HG02943 (cell line): ENCODE measurements at regions not wholly inside any gene's neighbourhood (a gene's known extent, or its start where the extent isn't known, plus 50 kb on each side); places are given as distances from the start of the nearest gene placed in this dataset.
"Not testable (repeated sequence)": the region's sequence is repeated elsewhere in the genome, so short reads cannot be mapped to it uniquely, and the experiment has no call there.

Experiments
- ATAC-seq: cut with Tn5 transposase; IDR thresholded peaks from one replicate; pipeline ENCODE4 v1.9.1; 2021; ENCODE audit warnings: mild to moderate bottlenecking, low read depth, moderate library complexity; ENCODE audit not compliant: unreplicated experiment

DNA sequence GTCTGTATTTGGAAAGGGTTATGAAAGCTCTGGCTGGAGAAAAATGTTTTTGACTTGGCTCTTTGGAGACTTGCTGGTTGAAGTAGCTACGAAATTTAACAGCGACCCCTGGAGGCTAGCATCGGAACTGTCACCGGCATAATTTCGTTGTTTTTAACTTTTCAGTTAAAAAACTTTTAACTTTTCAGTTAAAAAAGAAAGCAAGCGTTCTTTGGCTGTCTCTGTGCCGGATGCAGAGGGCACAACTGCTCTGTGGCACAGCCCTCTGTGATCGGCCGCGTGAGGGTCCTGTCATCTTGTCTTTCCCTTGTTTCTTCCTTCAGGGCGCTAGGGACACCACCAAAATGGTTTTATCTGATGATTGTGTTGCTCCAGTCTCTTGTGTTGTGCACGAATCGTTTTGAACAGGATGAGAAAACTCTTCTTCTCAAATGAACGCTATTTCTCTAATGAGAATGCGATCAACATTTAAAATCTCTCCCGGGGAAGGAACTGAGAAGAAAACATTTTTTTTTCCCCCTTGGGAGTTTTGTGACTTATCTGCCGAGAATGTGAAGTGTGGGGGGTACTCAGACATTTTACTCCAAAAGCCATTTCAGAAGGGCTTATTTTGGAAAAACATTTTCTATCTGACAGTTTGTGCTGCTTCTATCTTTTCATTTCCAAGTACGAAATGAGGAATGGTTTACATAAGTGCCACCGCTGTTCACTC, 57.1 kb downstream of the ADCYAP1 start:
- ATAC-seq: no peak

DNA sequence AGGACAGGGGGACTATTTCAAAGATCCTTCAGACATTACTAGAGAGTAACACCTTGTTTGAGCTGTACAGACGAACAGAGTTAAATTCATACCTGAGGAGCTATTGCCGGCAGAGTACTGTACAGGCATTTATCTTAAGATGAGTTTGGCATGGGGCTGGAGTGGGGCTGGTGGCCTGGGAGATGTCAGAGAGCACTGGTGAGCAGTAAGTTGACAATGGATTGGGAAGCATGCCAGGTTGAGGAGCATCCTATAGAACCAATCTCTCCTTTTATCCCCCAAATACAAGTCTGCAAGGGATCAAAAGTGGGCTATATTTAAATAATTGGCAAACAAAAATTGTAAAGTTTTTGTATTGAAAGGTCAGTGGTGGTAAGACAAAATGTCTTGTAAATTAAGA, 58.6 kb downstream of the ADCYAP1 start:
- no peak for ATAC-seq

DNA sequence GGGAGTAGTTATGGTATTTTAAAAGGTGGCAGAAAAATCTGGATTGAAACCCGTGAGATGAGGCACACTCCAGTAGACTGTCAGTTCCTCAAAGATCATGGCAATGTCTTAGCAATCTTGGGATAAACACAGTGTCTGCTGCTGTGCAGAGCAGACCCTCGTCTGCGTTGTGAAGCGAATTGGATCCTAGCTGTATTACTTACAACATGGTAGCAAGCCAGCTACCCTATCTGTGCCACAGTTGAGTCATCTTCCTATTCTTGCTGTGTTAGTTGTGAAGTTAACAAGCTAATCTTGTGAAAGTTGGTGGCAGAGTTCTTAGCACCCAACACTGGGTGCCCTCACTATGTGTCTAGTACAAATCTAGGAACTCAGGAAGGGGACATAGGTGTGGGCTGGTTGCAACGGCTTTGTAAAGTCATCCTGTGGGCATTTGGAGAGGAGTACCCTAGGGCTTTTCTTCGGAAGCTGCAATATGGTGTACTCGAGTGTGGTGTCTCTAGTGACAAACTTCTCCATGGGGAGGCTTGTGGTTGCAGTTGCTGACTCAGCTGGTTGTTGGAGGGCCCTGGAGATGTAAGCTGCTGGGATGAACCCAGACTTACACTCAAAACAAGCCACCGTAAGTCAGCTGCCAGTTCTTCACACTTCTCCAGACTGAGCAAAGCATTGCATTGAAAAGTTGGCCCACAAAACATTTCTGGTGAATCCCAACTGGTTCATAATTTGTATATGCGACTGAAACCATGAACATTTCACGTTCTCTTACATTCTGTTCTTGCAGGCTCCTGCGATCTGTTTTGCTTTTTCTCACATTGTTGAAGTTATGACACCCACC, 61.5 kb downstream of the ADCYAP1 start:
- ATAC-seq: no peak

DNA sequence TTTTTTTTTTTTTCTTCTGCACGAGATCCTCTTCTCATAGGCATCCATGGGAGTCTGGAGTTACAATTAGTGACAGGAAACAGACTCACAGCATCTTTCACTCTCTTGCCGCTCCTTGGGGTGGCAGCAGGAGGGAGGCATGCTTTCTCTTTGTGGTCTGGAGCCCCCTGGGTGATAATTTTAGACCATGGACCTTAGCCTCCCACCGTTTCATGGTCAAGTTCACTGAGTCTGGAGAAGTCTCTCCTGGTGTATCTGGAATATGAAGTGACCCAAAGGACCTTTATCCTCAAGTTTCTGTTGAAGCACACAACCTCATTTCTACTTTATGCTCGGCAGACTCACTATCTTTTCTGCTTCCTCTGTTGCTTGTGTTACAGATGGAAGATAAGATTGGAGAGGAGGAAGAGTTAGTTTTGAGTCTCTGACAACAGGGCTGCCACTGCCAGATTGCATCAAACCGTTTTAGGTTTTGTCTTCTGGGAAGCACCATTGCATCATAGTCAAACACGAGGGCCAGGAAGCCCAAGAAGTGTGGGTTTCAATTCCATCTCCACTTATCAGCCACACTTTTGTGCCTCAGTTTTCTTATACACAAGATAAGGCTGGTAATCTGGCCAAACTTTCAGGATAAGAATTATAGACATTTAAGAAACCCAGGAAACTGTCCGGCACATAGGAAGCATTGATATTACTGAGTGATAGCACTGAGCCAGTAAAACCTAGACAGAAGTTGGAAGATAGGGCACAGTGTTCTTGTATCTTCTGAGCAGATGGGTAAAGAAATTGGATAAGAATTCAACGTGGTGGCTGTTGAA, 62.3 kb downstream of the ADCYAP1 start:
- no peak for ATAC-seq

DNA sequence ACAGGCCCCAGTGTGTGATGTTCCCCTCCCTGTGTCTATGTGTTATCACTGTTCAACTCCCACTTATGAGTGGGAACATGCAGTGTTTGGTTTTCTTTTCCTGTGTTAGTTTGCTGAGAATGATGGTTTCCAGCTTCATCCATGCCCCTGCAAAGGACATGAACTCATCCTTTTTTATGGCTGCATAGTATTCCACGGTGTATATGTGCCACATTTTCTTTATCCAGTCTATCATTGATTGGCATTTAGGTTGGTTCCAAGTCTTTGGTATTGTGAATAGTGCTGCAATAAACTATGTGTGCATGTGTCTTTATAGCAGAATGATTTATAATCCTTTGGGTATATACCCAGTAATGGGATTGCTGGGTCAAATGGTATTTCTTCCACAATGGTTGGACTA, 64.2 kb downstream of the ADCYAP1 start:
- not testable (repeated sequence) for ATAC-seq

DNA sequence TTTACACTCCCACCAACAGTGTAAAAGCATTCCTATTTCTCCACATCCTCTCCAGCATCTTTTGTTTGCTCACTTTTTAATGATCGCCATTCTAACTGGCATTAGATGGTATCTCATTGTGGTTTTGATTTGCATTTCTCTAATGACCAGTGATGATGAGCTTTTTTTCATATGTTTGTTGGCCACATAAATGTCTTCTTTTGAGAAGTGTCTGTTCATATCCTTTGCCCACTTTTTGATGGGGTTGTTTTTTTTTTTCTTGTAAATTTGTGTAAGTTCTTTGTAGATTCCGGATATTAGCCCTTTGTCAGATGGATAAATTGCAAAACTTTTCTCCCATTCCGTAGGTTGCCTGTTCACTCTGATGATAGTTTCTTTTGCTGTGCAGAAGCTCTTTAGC, 64.6 kb downstream of the ADCYAP1 start:
- not testable (repeated sequence) for ATAC-seq

DNA sequence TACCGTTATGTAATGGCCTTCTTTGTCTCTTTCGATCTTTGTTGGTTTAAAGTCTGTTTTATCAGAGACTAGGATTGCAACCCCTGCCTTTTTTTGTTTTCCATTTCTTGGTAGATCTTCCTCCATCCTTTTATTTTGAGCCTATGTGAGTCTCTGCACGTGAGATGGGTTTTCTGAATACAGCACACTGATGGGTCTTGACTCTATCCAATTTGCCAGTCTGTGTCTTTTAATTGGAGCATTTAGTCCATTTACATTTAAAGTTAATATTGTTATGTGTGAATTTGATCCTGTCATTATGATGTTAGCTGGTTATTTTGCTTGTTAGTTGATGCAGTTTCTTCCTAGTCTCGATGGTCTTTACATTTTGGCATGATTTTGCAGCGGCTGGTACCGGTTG, 69.9 kb downstream of the ADCYAP1 start:
- ATAC-seq: not testable (repeated sequence)

DNA sequence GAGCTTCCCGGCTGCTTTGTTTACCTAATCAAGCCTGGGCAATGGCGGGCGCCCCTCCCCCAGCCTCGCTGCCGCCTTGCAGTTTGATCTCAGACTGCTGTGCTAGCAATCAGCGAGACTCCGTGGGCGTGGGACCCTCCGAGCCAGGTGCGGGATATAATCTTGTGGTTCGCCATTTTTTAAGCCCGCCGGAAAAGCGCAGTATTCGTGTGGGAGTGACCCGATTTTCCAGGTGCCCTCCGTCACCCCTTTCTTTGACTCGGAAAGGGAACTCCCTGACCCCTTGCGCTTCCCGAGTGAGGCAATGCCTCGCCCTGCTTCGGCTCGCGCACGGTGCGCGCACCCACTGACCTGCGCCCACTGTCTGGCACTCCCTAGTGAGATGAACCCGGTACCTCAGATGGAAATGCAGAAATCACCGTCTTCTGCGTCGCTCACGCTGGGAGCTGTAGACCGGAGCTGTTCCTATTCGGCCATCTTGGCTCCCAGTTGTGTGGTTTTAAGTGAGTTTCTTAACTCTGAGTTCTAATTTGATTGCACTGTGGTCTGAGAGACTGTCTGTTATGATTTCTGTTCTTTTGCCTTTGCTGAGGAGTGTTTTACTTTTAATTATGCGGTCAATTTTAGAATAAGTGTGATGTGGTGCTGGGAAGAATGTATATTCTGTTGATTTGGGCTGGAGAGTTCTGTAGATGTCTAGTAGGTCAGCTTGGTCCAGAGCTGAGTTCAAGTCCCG, 71.9 kb downstream of the ADCYAP1 start:
- ATAC-seq: not testable (repeated sequence)

DNA sequence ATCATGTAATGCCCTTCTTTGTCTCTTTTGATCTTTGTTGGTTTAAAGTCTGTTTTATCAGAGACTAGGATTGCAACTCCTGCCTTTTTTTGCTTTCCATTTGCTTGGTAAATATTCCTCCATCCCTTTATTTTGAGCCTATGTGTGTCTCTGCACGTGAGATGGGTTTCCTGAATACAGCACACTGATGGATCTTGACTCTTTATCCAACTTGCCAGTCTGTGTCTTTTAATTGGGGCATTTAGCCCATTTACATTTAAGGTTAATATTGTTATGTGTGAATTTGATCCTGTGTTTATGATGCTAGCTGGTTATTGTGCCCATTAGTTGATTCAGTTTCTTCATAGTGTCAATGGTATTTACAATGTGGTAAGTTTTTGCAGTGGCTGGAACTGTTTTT, 72.7 kb downstream of the ADCYAP1 start:
- not testable (repeated sequence) for ATAC-seq

DNA sequence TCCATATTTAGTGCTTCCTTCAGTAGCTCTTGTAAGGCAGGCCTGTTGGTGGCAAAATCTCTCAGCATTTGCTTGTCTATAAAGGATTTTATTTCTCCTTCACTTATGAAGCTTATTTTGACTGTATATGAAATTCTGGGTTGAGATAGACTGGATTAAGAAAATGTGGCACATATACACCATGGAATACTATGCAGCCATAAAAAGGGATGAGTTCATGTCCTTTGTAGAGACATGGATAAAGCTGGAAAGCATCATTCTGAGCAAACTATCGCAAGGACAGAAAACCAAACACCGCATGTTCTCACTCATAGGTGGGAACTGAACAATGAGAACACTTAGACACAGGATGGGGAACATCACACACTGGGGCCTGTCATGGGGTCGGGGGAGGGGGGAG, 73.1 kb downstream of the ADCYAP1 start:
- ATAC-seq: not testable (repeated sequence)

DNA sequence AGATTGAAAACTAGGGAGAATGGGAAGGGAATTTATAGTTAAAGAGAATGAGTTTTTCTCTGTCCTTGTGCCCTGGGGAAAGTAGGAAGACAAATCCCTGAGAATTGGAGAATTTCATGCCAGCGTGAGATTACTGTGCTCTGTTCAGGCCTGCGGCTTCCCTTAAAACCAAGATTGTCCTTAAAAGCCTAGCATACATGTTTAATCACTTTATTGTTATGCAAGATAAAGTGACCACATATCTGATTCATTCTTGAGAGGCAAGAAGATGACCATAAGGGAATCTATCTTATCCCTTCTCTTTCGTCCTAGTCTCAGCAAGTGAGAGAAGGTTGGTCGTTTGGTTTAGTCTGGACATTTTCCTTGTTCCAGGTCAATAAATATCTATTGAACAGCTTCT, 75.9 kb downstream of the ADCYAP1 start:
- ATAC-seq: no peak

DNA sequence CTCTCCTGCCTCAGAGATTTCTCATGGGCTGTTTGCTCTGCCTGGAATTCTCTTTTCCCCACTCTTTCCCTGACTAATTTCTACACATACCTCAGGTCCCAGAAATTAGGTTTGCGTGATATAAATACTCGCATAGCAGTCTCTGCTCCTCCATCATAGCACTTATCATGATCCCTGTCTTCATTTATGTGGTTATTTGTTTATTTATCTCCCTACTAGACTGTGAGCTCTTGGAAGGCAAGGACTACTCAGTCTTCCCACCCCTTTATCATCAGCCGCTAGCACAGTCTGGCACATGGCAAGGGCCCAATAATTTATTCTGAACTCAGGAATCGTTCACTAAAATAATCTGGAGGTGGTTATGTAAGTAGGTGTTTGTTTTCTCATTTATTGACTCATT, 79.3 kb downstream of the ADCYAP1 start:
- ATAC-seq: no peak

DNA sequence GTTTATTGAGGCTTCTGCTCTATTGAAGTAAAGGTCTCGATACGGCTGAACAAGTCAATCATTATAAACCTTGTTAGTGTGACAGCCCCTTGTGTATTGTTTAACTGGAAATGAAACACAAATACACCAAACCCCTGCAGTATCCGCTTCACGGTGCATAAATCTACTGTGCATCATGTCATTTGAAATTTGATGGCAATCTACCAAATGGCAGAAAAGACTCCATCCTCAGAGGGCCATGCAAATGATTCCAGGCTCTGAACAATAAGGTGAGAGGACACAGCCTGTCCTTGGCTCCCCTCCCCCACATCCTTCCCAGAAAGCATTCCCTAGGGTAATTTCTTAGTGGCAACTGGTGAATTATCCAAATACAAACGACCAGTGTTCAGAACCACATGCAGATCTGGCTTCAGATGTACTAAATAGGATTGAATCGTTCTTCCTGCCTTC, 80.6 kb downstream of the ADCYAP1 start:
- ATAC-seq: no peak

DNA sequence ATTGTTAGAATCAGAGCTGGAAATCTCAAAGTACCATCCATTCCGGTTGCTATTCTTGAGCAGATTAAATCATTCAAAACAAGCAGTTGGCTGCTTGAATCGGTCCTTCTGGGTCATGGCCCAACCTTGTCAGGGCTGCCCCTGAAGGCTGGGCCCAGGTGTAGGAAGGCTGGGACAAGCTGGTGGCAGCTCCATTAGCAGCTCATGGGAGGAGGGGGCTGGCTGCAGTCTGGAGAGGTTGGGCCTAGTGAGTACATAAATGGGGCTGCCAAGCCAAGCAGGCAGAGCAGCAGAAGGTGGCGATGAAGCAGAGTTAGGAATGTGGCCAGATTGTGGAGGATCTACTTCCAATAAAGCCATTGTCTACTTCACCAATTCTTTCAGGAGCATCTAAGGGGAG, 81.4 kb downstream of the ADCYAP1 start:
- no peak for ATAC-seq

DNA sequence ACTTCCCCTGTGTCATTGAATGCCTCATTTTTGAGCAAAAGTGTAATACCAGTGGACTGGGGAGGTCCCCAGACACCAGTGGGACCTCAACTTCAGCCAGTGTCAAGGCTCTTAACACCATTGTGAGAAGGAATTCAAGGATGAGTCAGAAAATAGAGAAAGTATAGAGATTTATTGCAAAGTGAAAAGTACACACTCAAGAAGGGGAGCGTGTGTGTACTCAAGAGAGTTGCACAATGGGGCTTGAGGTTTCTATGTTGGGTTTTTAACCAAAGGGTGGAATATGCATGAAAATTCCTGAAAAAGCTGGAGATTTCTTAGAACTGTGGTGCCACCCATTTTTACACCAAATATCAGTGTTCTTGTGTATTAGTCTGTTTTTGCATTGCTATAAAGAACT, 81.9 kb downstream of the ADCYAP1 start:
- ATAC-seq: no peak

DNA sequence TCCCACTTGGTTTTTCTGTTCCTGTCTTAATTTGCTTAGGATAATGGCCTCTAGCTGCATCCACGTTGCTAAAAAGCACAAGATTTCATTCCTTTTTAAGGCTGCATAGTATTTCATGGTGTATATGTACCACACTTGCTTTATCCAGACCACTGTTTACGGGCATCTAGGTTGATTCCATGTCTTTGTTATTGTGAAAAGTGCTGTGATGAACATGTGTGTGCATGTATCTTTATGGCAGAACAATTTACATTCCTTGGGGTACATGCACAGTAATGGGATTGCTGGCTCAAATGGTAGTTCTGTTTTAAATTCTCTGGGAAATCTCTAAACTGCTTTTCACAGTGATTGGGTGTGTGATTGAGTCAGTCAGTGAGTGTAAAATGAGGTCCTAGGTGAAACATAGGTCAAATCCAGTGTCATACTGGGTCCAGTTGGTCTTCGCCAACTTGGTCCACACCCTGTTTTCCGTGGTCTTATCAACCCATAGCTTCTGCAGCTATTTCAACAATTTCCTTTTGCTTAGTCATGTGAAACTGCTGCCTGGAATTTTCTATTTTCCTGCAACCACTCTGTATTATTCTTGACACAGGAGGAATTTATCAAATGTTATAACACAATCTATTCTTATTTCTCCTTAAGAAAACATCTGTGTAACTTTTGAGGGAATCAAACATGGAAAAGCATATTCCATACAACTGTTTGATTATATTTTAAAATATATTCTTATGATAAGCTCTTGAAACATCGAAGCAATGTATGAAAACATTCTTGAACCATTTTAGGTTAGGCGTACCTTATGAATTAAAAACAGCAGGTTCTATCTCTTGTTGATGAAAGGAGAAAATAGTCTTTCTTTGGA, 82.9 kb downstream of the ADCYAP1 start:
- no peak for ATAC-seq

DNA sequence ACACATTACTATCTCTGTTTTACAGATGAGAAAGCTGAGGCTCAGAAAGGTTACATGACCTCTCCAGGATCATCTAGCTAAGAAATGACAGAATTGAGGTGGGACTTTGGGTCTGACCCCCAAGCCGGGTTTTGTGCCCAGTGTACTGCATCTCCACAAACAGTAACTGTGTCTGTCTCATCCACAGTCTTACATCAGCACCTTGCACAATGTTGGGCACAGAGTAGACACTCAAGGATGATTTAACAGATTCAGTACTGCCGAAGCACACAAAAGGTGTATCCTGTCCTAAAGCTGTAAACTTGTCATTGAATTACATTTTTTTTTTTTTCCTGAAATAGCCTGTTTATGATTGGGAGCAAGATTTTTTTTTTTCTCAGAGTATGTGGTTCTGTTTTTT, 84.8 kb downstream of the ADCYAP1 start:
- no peak for ATAC-seq

DNA sequence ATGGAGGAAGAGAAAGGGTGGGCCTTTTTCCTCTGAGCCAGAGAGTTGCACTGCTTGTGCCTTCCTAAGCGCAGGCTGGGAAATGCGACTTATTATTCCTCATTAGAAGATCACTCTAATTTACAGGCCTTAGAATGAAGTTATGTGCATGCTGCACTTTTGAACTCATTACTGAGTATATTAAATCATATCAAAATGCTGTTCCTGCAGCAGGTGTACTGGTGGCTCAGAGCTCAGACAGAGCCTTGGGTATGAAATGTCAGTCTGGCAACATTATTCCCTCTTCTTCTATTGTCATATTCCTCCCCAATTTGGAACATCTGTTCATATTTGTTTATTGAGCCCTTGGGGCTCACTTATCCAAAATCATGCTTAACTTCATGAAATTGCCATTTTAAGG, 85.5 kb downstream of the ADCYAP1 start:
- ATAC-seq: no peak

DNA sequence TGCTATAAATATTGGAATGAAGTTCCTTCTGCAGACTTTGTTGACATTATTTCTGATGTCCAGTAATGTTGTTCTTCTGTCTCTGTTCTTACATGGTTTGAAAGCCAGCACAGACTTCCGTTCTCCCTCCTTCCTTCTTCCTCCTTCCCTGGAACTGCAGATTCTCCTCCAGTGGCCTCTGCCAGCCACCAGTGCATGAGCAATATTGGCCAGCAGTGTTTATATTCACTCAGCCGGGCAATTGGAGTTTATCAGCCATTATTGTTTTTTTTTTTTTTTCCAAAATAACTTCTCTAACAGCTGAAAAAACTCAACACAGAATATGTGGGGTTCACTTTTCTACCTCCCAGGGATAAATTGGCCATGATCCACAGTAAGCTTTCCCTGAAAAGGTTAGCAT, 86.8 kb downstream of the ADCYAP1 start:
- ATAC-seq: no peak
